ENCODE measurements at regions not wholly inside any gene's neighbourhood (a gene's known extent, or its start where the extent isn't known, plus 50 kb on each side); places are given as distances from the start of the nearest gene placed in this dataset.

DNA sequence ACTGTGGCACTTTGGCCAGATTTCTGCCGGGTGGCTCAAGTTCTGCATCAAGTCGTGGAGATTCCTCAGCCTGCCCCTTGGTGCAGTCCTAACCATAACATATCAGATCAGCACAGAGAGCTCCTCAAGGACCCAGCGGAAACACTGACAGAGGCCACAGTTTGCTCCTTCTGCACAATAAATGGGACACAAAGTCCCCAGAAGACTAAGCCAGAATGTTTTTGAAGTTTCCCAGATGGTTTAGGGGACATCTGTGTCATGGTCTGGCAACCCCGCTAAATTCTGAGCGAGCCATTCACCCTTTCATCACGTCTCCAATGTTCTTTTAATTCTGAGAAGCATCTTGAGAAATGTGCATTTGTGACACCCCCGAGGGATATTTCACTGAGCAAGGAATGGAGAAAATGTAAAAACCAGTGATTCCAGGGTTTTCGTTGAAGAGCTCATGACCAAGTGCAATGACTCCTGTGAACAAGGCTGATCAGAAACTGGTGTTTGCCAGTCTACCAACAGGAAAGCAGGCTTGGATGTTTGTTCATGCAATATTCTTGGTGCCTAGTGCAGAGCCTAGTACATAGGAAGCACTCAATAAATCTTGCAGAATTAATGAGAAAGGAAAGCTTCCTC is 64.8 kb upstream of the LMCD1 start:
- no peak overlapping the region for H2BK15ac ChIP-seq (ENCODE audit: low read depth, low read length)
- POLR2A ChIA-PET (ENCODE audit: unreplicated experiment), result interaction anchor here (0.6 kb wide), 1 partner anchor 164 kb away, joined by 3 read pairs; no protein-coding TSS in a partner anchor
- H3K4ac ChIP-seq (ENCODE audit: low read depth, low read length), result no peak overlapping the region
- no peak overlapping the region for H3K56ac ChIP-seq (ENCODE audit: extremely low read depth, insufficient read depth, low read length)
- H3K23ac ChIP-seq (ENCODE audit: low read depth, low read length), result peak overlapping the region; percentile 64; the same call in 1 of the 2 replicates
- no peak overlapping the region for H4K91ac ChIP-seq (ENCODE audit: insufficient read depth, low read depth, low read length)
- no peaks in the 10 kb centered on the region for H3K9me3 ChIP-seq (ENCODE audit: control insufficient read depth, insufficient read depth, low read length)
- no peak overlapping the region for H2BK120ac ChIP-seq (ENCODE audit: low read depth, low read length)
- H3K4me2 ChIP-seq (ENCODE audit: low read depth, low read length), result no peak overlapping the region
- no peak overlapping the region for H2AFZ ChIP-seq (replicated peaks; ENCODE audit: low read length, poor library complexity)
- H3K9me1 ChIP-seq (ENCODE audit: insufficient read depth, low read length), result no peaks in the 10 kb centered on the region; the same call in 1 of the 2 replicates
- H3K4me1 ChIP-seq (ENCODE audit: control insufficient read depth, insufficient read depth, low read length), result no peaks in the 10 kb centered on the region
- in situ Hi-C loops (cut with MboI; ENCODE audit: low sequenced_read_pairs), result loop anchor here (25.0 kb wide), 1 partner anchor 301 kb away; the partner anchor contains the start of gene CAV3
- no peak overlapping the region for H2AK9ac ChIP-seq (replicated peaks; ENCODE audit: low read depth, low read length, poor library complexity)
- 66% methylated on average over 2 of the region's 8 CpGs; no CpG with 5 or more reads in 1 of the 2 experiments for WGBS, 2 experiments (ENCODE audit: extremely low coverage in 2 of 2, insufficient read length in 1 of 2)
- H3K9ac ChIP-seq (ENCODE audit: low read depth, low read length), result no peak overlapping the region
- DNase-seq (no peak), ATAC-seq (ENCODE audit: low read depth) (no peak)
- CTCF ChIA-PET, result no interaction called here
- no peaks in the 10 kb centered on the region for H3K79me1 ChIP-seq (ENCODE audit: low read depth in 1 of 2, low read length in 2 of 2)
- H3K27ac ChIP-seq (ENCODE audit: insufficient read depth, low read length), result no peak overlapping the region
- dilution Hi-C loops (cut with HindIII; ENCODE audit: low sequenced_read_pairs, unreplicated experiment), result no loop called here
- H3K36me3 ChIP-seq (ENCODE audit: control insufficient read depth, insufficient read depth, low read length), result no peaks in the 10 kb centered on the region
- no peak overlapping the region for H3K18ac ChIP-seq (ENCODE audit: low read depth, low read length)
- H4K20me1 ChIP-seq (ENCODE audit: insufficient read depth, low read length), result no peaks in the 10 kb centered on the region
- H3K27me3 ChIP-seq (ENCODE audit: control insufficient read depth, insufficient read depth, low read length), result peaks cover 23% of the 10 kb centered on the region
- H2BK5ac ChIP-seq (ENCODE audit: low read depth, low read length, poor library complexity, severe bottlenecking), result no peak overlapping the region
- H2BK20ac ChIP-seq (ENCODE audit: low read depth, low read length), result no peak overlapping the region
- no TSS peak for BruUV-seq (replicated peaks)
- no peak overlapping the region for H3K14ac ChIP-seq (replicated peaks; ENCODE audit: low read depth, low read length)
- no peak overlapping the region for H2AK5ac ChIP-seq (ENCODE audit: low read depth, low read length)
- H4K5ac ChIP-seq (ENCODE audit: low read depth, low read length), result no peak overlapping the region
- TF ChIP-seq POLR2A (IDR thresholded peaks at IDR 0.05; ENCODE audit: low read depth, low read length) (no peak), MXI1 (IDR thresholded peaks at IDR 0.05; ENCODE audit: borderline replicate concordance, low read depth, low read length) (no peak), CHD1 (IDR thresholded peaks at IDR 0.05; ENCODE audit: low read depth, low read length) (no peak), MAFK (IDR thresholded peaks at IDR 0.05; ENCODE audit: low read depth, low read length) (no peak), RFX5 (IDR thresholded peaks at IDR 0.05; ENCODE audit: low read depth, low read length) (no peak), RCOR1 (IDR thresholded peaks at IDR 0.05; ENCODE audit: insufficient replicate concordance, low read length) (no peak), NFE2L2 (IDR thresholded peaks at IDR 0.05; ENCODE audit: low read depth, low read length) (no peak), CEBPB (IDR thresholded peaks at IDR 0.05; ENCODE audit: low read depth, low read length) (no peak), SMC3 (IDR thresholded peaks at IDR 0.05; ENCODE audit: low read depth, low read length) (no peak), FOS (IDR thresholded peaks at IDR 0.05; ENCODE audit: low read depth, low read length) (no peak), MAZ (IDR thresholded peaks at IDR 0.05; ENCODE audit: borderline replicate concordance, low read depth, low read length) (no peak), RAD21 (IDR thresholded peaks at IDR 0.05; ENCODE audit: low read length) (no peak), BHLHE40 (IDR thresholded peaks at IDR 0.05; ENCODE audit: low read depth, low read length) (no peak)
- TF ChIP-seq, protein P1, sequence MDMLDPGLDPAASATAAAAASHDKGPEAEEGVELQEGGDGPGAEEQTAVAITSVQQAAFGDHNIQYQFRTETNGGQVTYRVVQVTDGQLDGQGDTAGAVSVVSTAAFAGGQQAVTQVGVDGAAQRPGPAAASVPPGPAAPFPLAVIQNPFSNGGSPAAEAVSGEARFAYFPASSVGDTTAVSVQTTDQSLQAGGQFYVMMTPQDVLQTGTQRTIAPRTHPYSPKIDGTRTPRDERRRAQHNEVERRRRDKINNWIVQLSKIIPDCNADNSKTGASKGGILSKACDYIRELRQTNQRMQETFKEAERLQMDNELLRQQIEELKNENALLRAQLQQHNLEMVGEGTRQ (IDR thresholded peaks at IDR 0.05; ENCODE audit: low read depth, low read length), result no peak
- TF ChIP-seq, protein P2, sequence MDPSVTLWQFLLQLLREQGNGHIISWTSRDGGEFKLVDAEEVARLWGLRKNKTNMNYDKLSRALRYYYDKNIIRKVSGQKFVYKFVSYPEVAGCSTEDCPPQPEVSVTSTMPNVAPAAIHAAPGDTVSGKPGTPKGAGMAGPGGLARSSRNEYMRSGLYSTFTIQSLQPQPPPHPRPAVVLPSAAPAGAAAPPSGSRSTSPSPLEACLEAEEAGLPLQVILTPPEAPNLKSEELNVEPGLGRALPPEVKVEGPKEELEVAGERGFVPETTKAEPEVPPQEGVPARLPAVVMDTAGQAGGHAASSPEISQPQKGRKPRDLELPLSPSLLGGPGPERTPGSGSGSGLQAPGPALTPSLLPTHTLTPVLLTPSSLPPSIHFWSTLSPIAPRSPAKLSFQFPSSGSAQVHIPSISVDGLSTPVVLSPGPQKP (IDR thresholded peaks at IDR 0.05; ENCODE audit: borderline replicate concordance, low read depth, low read length), result no peak
- TF ChIP-seq, protein P3, sequence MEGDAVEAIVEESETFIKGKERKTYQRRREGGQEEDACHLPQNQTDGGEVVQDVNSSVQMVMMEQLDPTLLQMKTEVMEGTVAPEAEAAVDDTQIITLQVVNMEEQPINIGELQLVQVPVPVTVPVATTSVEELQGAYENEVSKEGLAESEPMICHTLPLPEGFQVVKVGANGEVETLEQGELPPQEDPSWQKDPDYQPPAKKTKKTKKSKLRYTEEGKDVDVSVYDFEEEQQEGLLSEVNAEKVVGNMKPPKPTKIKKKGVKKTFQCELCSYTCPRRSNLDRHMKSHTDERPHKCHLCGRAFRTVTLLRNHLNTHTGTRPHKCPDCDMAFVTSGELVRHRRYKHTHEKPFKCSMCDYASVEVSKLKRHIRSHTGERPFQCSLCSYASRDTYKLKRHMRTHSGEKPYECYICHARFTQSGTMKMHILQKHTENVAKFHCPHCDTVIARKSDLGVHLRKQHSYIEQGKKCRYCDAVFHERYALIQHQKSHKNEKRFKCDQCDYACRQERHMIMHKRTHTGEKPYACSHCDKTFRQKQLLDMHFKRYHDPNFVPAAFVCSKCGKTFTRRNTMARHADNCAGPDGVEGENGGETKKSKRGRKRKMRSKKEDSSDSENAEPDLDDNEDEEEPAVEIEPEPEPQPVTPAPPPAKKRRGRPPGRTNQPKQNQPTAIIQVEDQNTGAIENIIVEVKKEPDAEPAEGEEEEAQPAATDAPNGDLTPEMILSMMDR (conservative IDR thresholded peaks at IDR 0.05; ENCODE audit: low read depth, low read length), result no peak
- no peak overlapping the region for H4K8ac ChIP-seq (ENCODE audit: low read depth in 2 of 2, low read length in 2 of 2)
- intact Hi-C loops (cut with micrococcal nuclease), result no loop called here
- no peak overlapping the region for H3K4me3 ChIP-seq (ENCODE audit: insufficient read depth, low read depth, low read length)

Measured in IMR-90 (cell line).